Cardiac fibroblast (primary cell): ENCODE measurements at regions not wholly inside any gene's neighbourhood (a gene's known extent, or its start where the extent isn't known, plus 50 kb on each side); places are given as distances from the start of the nearest gene placed in this dataset.

Source experiments
- DNase-seq, 2 donors: peaks; one replicate each; pipeline versions ENCODE4 v3.0.0 to v3.0.0-alpha.2; 2010; ENCODE audit warnings: low read depth in 2 of 2
- H3K4me3 ChIP-seq, 2 donors: replicated peaks in 1 of 2; 1 replicate in 1 of 2; 2 replicates in 1 of 2; pipeline ENCODE4 v1.5.1; 2011; ENCODE audit warnings: low read depth in 2 of 2, low read length in 2 of 2, mild to moderate bottlenecking in 2 of 2, moderate library complexity in 1 of 2
- CTCF ChIP-seq: IDR thresholded peaks from one replicate; pipeline ENCODE4 v1.5.1; 2011; ENCODE audit warnings: low read depth, mild to moderate bottlenecking, low read length, inconsistent platforms

DNA sequence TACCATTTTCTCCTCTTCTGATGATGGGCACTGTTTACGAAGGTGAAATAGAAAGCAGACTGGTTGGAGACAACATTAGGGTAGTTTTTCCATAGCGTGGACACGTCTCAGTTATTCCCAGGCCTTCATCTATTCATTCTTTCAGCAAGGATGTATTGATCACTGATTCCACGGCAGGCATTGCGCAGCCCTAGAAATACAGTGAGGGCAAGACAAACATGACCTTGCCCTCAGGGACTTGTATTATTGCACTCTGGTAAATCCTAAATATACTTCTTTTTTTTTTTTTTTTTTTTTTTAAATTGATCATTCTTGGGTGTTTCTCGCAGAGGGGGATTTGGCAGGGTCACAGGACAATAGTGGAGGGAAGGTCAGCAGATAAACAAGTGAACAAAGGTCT is 167.3 kb upstream of the SPRED2 start:
- DNase-seq: no peak
- no peak for TF ChIP-seq CTCF
- no peak overlapping the region for H3K4me3 ChIP-seq

- no peak for TF ChIP-seq CTCF
- no peak for DNase-seq
- H3K4me3 ChIP-seq: no peak overlapping the region
Observed at GRCh38 chr2:65598996-65599395, 166.6 kb upstream of the SPRED2 start.

DNA sequence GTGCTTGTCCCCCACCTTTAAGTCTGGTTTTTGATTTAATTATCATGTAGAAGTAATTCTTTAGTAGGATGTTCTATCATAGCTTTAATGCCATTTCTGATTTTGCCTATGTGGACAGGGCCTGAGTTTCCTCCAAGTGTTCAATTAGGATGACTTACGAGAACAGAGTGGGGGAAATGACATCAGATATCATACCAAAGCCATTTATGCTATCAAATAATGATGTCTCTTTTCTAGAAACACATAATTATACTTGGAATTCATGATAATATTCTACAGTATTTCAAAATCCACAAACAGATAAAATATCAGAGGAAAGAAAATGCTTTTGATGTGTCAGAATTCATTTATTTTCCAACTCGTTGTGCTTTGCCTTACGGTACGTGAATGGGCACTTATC is 165.9 kb upstream of the SPRED2 start:
- no peak for DNase-seq
- no peak for TF ChIP-seq CTCF
- no peak overlapping the region for H3K4me3 ChIP-seq

- peak; percentile 38 to 39 for DNase-seq
- no peak for TF ChIP-seq CTCF
- no peak overlapping the region for H3K4me3 ChIP-seq
Observed at GRCh38 chr2:65595630-65596029, 163.2 kb upstream of the SPRED2 start.

DNA sequence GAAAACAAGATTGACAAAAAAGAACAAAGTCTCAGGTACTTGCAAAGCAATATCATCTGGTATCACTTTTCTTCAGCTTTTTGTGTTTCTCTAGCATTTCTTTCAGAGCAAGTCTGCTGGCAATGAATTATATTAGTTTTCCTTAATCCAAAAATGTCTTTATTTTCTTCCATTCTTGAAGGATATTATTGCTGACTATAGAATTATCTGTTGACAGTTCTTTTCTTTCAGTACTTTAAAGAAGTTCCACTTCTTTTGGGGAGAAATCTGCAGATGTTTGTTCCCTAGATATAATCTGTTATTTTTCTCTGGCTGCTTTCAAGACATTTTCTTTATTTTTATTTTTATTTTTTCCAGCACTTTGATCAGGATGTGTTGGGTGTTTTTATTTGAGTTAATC is 161.8 kb upstream of the SPRED2 start:
- no peak for TF ChIP-seq CTCF
- no peak overlapping the region for H3K4me3 ChIP-seq
- DNase-seq: no peak

- TF ChIP-seq CTCF: no peak
- no peak for DNase-seq
- no peak overlapping the region for H3K4me3 ChIP-seq
Observed at GRCh38 chr2:65589667-65590066, 157.3 kb upstream of the SPRED2 start.

- TF ChIP-seq CTCF: no peak
- no peak for DNase-seq
Observed at GRCh38 chr2:65587779-65588178, 155.4 kb upstream of the SPRED2 start.

More at GRCh38 chr2:65587779-65588178, 155.4 kb upstream of the SPRED2 start:
- no peak overlapping the region for H3K4me3 ChIP-seq
